H1 (cell line): ENCODE measurements at regions not wholly inside any gene's neighbourhood (a gene's known extent, or its start where the extent isn't known, plus 50 kb on each side); places are given as distances from the start of the nearest gene placed in this dataset.

Experiments
- BACH1 ChIP-seq: IDR thresholded peaks from 2 replicates; pipeline ENCODE4 v1.6.1; 2012; ENCODE audit warnings: low read length, improper control_type of control experiment
- EZH2 ChIP-seq: fragments of 200-600 bp; sonication (generic); IDR thresholded peaks from 2 replicates; pipeline ENCODE4 v1.7.1; 2012; ENCODE audit warnings: low read depth, mild to moderate bottlenecking, moderate library complexity, low read length, inconsistent platforms; ENCODE audit not compliant: severe bottlenecking
- HDAC2 ChIP-seq, 2 experiments: fragments of 300-600 bp in 1 of 2; sonication (generic) in 1 of 2; IDR thresholded peaks; 2 replicates each; pipeline ENCODE4 v1.6.1; 2011 to 2012; ENCODE audit warnings: low read depth in 2 of 2, low read length in 2 of 2, mild to moderate bottlenecking in 2 of 2, moderate library complexity in 2 of 2, borderline replicate concordance in 1 of 2, inconsistent platforms in 1 of 2
- POLR2A ChIP-seq, 2 experiments: IDR thresholded peaks; 1 replicate in 1 of 2; 2 replicates in 1 of 2; pipeline ENCODE4 v1.6.1; 2011; ENCODE audit warnings: low read depth in 2 of 2, low read length in 2 of 2, mild to moderate bottlenecking in 2 of 2; ENCODE audit errors: control extremely low read depth in 1 of 2
- POLR2AphosphoS5 ChIP-seq: IDR thresholded peaks from 2 replicates; pipeline ENCODE4 v1.6.1; 2011; ENCODE audit warnings: low read depth, low read length

DNA sequence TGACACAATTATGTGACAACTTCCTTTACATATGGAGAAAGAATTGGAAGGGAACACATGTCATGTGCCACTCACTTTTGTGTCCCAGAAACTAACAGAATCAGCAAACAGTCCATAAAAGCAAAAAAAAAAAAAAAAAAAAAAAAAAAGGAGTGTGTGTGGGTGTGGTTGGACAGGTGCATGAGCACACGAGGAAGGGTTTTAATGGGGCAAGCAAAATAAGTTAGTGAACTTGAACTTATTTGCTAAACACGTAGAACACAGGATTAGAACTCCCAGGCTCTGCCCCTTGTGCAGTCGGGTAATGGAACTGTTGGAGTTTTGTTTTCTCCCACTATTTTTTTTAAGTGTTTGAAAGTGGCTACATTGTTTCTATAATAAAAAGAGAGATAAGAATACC is 74.8 kb upstream of the PJA2 start:
- TF ChIP-seq POLR2A (IDR thresholded peaks at IDR 0.05; ENCODE audit: control extremely low read depth in 1 of 2, low read depth in 2 of 2, low read length in 2 of 2), result no peak
- TF ChIP-seq POLR2AphosphoS5, result no peak
- no peak for TF ChIP-seq BACH1
- no peak for TF ChIP-seq HDAC2 (IDR thresholded peaks at IDR 0.05; ENCODE audit: borderline replicate concordance in 1 of 2, low read depth in 2 of 2, low read length in 2 of 2)
- no peak for TF ChIP-seq EZH2
